Midbrain (tissue), 1 donor: ENCODE measurements at regions not wholly inside any gene's neighbourhood (a gene's known extent, or its start where the extent isn't known, plus 50 kb on each side); places are given as distances from the start of the nearest gene placed in this dataset.
"Not testable (repeated sequence)": the region's sequence is repeated elsewhere in the genome, so short reads cannot be mapped to it uniquely, and the experiment has no call there.

Experiments
- DNase-seq: peaks from one replicate; lab custom pipeline; 2025; lab: John Stamatoyannopoulos, UW

DNA sequence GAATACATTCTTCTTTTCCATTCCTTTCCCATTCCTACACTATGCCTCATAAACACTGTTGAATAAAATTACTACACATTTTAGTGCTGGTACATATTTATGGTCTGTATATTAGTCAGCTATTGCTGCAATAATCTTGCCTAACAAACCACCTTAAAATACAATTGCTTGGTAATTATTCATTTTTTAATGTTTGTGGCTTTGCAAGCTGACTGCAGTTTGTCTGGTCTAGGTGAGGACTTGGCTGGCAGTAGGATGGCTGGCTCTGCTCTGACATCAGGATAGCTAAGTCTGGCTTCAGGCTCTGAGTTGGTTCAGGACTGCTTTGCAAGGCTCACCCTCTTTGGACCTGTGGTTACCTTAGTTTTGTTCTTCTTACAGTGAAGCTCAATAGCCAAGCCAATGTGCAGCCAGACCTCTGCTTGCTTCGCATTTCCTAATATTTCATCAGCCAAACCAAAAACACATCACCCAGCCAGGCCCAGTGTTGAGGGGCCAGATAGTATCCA, 913.4 kb upstream of the RAG2 start:
- DNase-seq: no peak

DNA sequence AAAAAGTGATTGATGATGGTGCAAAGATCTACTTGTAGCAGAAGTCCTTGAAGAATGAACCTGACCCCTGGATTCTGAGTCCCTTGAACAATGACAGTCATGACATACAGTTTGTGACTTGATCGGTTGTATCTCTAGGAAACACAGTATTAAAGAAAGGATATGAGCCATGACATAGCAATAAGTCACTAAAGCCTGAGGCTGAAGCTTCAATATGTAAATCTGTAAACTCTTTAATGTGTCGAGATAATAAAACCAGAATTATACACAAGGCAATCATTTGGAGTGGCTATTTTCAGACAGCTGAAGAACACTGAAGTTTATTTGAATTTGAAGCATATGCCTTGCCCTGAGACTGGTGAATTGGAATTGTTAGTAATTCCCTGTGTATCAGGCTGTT, 911.5 kb upstream of the RAG2 start:
- DNase-seq: no peak

DNA sequence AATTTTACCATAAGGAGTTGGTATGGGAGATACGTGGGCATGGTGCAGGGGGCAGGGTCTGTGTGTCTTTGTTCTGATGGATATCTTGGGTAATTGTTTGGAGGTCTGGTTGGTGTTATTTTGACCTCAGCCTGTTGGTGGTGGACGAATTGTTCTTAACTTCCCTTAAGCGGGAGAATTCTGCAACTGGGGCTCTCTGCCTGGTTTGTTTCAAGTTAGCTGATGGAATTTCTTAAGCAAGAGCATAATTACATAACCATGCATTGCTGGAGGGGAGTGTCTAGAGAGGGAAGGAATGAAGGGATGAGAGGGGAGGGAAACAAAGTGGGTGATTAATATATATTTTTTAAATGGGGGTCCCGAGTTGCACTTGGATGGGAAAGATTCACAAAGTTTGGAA, 908.5 kb upstream of the RAG2 start:
- no peak for DNase-seq

DNA sequence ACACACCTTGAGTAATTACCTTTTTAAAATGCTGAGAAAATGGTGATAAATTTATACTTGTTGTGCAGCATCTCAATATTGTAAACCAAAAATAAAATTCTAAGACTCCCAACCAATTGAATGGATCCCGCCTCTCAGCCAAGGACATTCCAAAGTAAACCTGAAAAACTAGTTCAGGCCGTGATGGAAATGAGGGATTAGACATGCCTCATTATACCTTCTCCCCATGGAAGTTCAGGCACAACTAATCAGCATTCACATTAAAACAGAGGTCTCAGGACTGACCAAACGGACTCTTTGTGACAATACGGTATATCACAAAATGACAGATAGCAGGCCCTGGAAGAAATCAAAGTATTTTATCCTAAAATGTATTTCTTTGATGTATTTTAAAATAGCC, 907.4 kb upstream of the RAG2 start:
- no peak for DNase-seq

- DNase-seq: no peak
These were observed 906.9 kb upstream of the RAG2 start for GRCh38 chr11:37504921-37505320.

GRCh38 chr11:37504060-37504611, 906.1 kb upstream of the RAG2 start:
- DNase-seq: peak; percentile 26

- no peak for DNase-seq
These were observed 905.5 kb upstream of the RAG2 start for GRCh38 chr11:37503411-37504059.

DNA sequence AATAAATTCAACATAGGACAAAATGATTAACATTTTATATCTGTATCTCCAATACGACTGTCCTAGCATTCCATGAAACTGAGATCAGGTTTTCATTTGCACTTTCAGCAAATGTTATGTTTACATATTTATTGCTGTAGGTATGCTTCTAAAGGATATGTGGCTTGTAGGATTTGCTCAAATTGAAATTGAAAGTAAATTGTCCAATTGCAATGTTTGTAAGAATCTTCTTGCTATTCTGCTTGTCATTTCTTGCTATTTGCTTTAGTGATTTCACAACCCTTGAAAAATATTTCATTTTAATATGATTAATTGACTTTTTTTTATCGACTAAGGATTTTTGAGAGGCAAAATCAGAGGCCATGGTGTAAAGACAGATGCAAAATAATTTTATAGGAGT, 904.2 kb upstream of the RAG2 start:
- DNase-seq: no peak

DNA sequence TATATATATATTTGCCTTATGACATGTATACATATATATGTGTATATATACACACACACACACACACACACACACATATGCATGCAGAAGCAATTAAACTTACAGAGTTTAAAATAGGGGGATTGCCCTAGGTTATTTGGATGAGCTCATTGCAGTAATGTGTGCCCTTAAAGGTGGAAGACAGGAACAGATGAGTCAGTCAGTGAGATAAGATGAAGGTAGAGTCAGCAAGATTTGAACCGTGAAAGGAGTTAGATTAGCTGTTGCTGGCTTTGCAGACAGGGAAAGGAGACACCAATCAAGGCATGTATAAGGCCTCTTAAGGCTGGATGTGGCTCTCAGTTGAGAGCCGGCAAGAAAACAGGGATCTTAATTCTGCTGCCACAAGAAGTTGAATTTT, 902.4 kb upstream of the RAG2 start:
- DNase-seq: no peak

DNA sequence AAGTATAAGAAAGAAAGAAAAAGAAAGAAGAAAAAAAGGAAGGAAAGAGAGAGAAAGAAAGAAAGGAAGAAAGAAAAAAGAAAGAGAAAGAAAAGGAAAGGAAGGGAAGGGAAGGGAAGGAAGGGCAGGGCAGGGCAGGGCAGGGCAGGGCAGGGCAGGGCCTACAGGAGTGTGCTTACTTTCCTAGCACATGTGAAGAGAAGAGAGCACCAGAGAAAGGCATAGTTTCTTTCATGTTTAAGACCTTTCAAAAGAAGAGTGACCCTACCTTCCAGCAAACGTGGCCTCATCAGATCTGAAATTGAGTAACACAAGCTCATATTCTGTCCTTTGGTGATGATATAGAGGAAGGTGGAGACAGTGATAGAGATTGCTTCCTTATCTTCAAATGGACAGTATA, 899.3 kb upstream of the RAG2 start:
- no peak for DNase-seq

DNA sequence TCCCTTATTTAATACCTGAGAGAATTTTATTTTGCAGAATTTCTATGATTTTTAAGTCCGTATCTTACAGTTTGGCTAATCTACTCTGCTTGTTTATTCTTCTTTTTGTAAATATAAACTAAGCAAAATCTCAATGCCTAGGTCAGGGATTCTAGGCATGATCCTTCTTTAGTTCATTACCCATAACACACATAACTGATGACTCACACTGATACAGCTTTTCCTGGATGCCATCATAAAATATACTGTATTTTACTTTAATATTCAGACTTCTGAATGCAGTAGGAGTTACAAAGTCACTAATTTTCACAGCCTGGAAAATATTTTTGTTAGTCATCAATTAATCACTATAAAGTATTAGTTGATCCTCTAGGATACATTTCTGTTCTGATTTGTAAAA, 898.2 kb upstream of the RAG2 start:
- DNase-seq: no peak

DNA sequence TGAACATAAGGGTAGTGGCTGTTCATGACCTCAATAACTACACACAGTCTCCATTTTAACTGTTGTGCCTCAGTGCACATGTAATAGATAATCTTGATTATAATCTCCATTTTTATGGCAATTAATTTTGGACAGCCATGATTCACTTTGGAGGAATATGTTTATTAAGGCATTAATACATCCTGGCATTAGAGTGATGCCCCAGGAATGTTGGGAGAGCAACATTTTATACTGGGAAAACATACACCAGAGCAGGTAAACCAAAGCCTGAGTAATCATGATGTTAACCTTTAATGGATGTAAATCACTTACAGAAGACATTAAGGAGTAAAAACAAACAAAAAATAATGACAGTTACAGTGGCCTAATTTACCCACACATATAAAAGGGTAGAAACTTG, 886.3 kb upstream of the RAG2 start:
- no peak for DNase-seq

- no peak for DNase-seq
These were observed 885.7 kb upstream of the RAG2 start for GRCh38 chr11:37483761-37484160.

DNA sequence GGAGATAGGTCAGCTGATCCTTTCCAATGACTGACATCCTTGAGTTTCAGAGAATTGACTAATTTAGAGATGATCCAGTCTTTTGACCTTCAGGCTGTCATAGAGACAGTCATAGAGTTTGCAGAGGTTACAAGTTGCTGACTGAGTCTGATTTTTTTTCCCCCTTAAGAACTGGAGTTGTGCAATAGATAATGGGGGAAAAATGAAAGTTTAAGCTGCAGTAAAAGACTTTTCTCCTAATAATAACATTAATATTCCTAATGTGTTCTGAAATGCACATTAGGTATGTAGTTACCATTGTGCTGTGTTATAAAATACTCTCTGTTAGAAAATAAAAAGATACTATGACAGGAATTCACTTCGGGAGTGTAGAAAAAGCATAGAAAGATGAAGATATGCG, 876.9 kb upstream of the RAG2 start:
- no peak for DNase-seq

DNA sequence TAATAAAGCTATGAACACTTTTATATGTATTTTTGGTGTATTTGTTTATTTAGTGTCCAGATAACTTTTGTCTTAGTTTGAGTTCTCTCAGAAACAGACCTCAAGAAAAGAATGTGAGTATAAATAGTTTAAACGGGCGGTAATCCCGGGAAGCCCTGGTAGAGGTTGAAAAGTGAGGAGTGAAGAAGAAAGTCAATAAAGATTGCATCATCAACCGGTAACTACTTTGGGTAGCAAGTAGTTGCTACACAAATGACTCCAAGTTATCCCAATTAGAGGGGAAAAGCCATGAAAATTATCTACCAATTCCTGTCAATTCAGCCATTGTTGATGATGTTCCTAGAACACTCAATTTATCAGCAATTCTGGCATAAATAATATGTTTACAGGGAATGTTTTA, 870.3 kb upstream of the RAG2 start:
- no peak for DNase-seq

GRCh38 chr11:37465221-37465620, 867.2 kb upstream of the RAG2 start:
- no peak for DNase-seq

GRCh38 chr11:37459456-37459855, 861.4 kb upstream of the RAG2 start:
- DNase-seq: no peak

- no peak for DNase-seq
These were observed 858.7 kb upstream of the RAG2 start for GRCh38 chr11:37456746-37457145.

DNA sequence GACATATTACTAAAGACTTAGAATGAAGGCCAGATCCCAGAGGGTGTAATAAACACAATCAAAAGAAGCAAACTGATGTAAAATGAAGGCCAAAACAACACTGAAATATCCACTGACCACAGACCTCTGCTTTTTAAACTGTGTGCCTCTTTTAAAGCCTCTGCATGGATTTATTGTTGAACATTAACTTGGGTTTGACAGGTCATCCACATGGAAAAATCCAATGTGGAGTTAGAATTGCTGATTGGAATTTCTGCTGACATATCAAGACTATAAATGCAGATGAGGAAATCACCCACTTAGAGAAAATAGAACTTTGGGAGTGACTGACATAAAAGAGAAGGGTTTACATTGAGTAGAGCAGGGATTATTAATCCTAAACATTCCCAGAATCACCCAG, 853.9 kb upstream of the RAG2 start:
- no peak for DNase-seq

GRCh38 chr11:37450613-37451012, 852.6 kb upstream of the RAG2 start:
- DNase-seq: no peak

DNA sequence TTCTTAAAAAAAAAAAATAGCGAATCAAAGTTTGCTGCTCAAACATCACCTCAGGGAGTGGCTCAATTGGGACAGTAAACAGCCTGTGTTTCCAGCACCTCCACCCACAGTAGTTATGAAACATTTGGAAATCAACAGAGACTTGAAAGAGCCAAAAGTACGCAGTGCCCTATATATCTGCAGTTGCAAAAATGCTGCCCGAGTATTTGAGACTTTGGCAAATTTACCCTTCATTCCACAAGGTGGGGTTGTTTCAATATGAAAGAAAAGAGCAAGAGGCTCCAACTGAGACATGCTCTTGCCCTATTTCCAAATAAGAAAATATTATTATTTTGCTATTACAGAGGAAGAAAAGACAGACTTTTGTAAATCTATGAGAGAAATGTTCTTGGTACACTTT, 851.1 kb upstream of the RAG2 start:
- DNase-seq: peak; percentile 9

GRCh38 chr11:37442576-37442975, 844.5 kb upstream of the RAG2 start:
- DNase-seq: no peak

GRCh38 chr11:37431633-37432230, 833.7 kb upstream of the RAG2 start:
- not testable (repeated sequence) for DNase-seq
